Right lobe of liver (tissue), 4 donors: ENCODE measurements at regions not wholly inside any gene's neighbourhood (a gene's known extent, or its start where the extent isn't known, plus 50 kb on each side); places are given as distances from the start of the nearest gene placed in this dataset.

Experiments
- CTCF ChIP-seq, 4 donors: fragments of 200-600 bp in 3 of 4; fragments of 450-650 bp in 1 of 4; IDR thresholded peaks; one replicate each; pipeline versions ENCODE4 v1.5.1 to v1.8.0; 2016 to 2022; ENCODE audit warnings: antibody characterized with exemption in 4 of 4, mild to moderate bottlenecking in 2 of 4
- POLR2A ChIP-seq: fragments of 450-650 bp; IDR thresholded peaks from one replicate; pipeline ENCODE4 v1.6.1; 2017; ENCODE audit warnings: antibody characterized with exemption, mild to moderate bottlenecking
- donor health status: DM: no; HTN: no; CAD: no.
- donor health status: DM: no; HTN: no; CAD: no.
- donor health status: DM: no; HTN: yes; CAD: no.

GRCh38 chr10:85402541-85402940 lies 964.1 kb downstream of the GRID1 start:
- TF ChIP-seq CTCF (IDR thresholded peaks at IDR 0.05) (no peak), POLR2A (no peak)
